ENCODE measurements at regions not wholly inside any gene's neighbourhood (a gene's known extent, or its start where the extent isn't known, plus 50 kb on each side); places are given as distances from the start of the nearest gene placed in this dataset.

GRCh38 chr1:96365076-96365475 is 356.5 kb upstream of the PTBP2 start:
- no peak for TF ChIP-seq CTCF (IDR thresholded peaks at IDR 0.05; ENCODE audit: insufficient read depth, low read depth, low read length)
- Histone ChIP-seq H3K36me3 (ENCODE audit: control insufficient read depth, insufficient read depth, low read length) (no peaks in the 10 kb centered on the region), H3K4me3 (ENCODE audit: low read depth, low read length) (no peak overlapping the region), H3K27me3 (ENCODE audit: control insufficient read depth, insufficient read depth, low read length) (no peaks in the 10 kb centered on the region)
- ChIA-PET POLR2A (no interaction called here), CTCF (interaction anchor here (0.6 kb wide), 1 partner anchor 140 kb away, joined by 3 read pairs; no protein-coding TSS in a partner anchor)
- DNase-seq (ENCODE audit: low read depth) = no peak

GRCh38 chr1:96365596-96366390 is 355.8 kb upstream of the PTBP2 start:
- no peak for TF ChIP-seq CTCF (IDR thresholded peaks at IDR 0.05; ENCODE audit: insufficient read depth, low read depth, low read length)
- Histone ChIP-seq H3K4me3 (ENCODE audit: low read depth, low read length) (no peak overlapping the region), H3K36me3 (ENCODE audit: control insufficient read depth, insufficient read depth, low read length) (no peaks in the 10 kb centered on the region), H3K27me3 (ENCODE audit: control insufficient read depth, insufficient read depth, low read length) (no peaks in the 10 kb centered on the region)
- POLR2A ChIA-PET = no interaction called here
- DNase-seq (ENCODE audit: low read depth) = no peak
- CTCF ChIA-PET = no interaction called here

GRCh38 chr1:96366516-96366915 is 355.1 kb upstream of the PTBP2 start:
- no peak for TF ChIP-seq CTCF (IDR thresholded peaks at IDR 0.05; ENCODE audit: insufficient read depth, low read depth, low read length)
- DNase-seq (ENCODE audit: low read depth) = no peak
- Histone ChIP-seq H3K36me3 (ENCODE audit: control insufficient read depth, insufficient read depth, low read length) (no peaks in the 10 kb centered on the region), H3K4me3 (ENCODE audit: low read depth, low read length) (no peak overlapping the region), H3K27me3 (ENCODE audit: control insufficient read depth, insufficient read depth, low read length) (no peaks in the 10 kb centered on the region)
- ChIA-PET CTCF (interaction anchor here (0.6 to 0.7 kb wide), 2 partner anchors 590 to 1038 kb away, joined by 3 read pairs; no protein-coding TSS in a partner anchor), POLR2A (interaction anchor here (0.5 kb wide), 1 partner anchor 86 kb away, joined by 4 read pairs; no protein-coding TSS in a partner anchor)

- Histone ChIP-seq H3K36me3 (ENCODE audit: control insufficient read depth, insufficient read depth, low read length) (no peaks in the 10 kb centered on the region), H3K4me3 (ENCODE audit: low read depth, low read length) (no peak overlapping the region), H3K27me3 (ENCODE audit: control insufficient read depth, insufficient read depth, low read length) (no peaks in the 10 kb centered on the region)
- POLR2A ChIA-PET = interaction anchor here (0.6 kb wide), 1 partner anchor 1909 kb away, joined by 5 read pairs; no protein-coding TSS in a partner anchor
- no peak for TF ChIP-seq CTCF (IDR thresholded peaks at IDR 0.05; ENCODE audit: insufficient read depth, low read depth, low read length)
- CTCF ChIA-PET = interaction anchor here (0.8 kb wide), 1 partner anchor 42 kb away, joined by 3 read pairs; no protein-coding TSS in a partner anchor
- DNase-seq (ENCODE audit: low read depth) = no peak
Observed at GRCh38 chr1:96367791-96368190, 353.8 kb upstream of the PTBP2 start.

GRCh38 chr1:96370757-96371156 is 350.8 kb upstream of the PTBP2 start:
- POLR2A ChIA-PET = no interaction called here
- no peak overlapping the region for H3K4me3 ChIP-seq (ENCODE audit: low read depth, low read length)
- TF ChIP-seq CTCF (IDR thresholded peaks at IDR 0.05; ENCODE audit: insufficient read depth, low read depth, low read length) = no peak
- CTCF ChIA-PET = no interaction called here
- H3K27me3 ChIP-seq (ENCODE audit: control insufficient read depth, insufficient read depth, low read length) = no peaks in the 10 kb centered on the region
- H3K36me3 ChIP-seq (ENCODE audit: control insufficient read depth, insufficient read depth, low read length) = no peaks in the 10 kb centered on the region
- peak; percentile 67 for DNase-seq (ENCODE audit: low read depth)

All from BJ (cell line).